ENCODE measurements at regions not wholly inside any gene's neighbourhood (a gene's known extent, or its start where the extent isn't known, plus 50 kb on each side); places are given as distances from the start of the nearest gene placed in this dataset.

DNA sequence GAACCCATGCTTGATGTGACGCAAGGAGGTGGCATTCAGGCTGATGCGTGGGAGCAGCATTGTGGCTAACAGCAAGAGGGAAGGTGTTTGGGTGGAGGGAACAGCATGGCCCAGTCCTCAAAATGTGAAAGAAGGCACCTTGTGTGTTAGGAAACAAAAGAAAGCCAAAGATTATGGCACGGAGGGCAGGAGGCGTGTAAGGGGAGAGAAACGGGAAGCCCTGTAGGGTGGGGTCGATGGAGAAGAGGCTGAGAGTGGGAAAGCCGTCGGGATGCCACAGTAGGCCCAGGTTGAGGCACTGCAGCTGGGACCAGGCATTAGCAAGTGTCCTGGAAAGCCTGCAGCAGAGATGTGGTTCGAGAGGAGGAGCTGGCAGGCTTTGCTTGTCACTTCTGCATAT lies 241.1 kb downstream of the GADD45G start:
- DNase-seq = no peak
- Histone ChIP-seq H3K27me3 (no peaks in the 10 kb centered on the region; the same call in 1 of the 2 replicates), H3K4me3 (ENCODE audit: low read depth, low read length) (no peak overlapping the region), H3K9me3 (no peaks in the 10 kb centered on the region), H3K4me1 (no peaks in the 10 kb centered on the region), H3K36me3 (no peaks in the 10 kb centered on the region)
- TF ChIP-seq CTCF (IDR thresholded peaks at IDR 0.05; ENCODE audit: low read depth, low read length) = no peak

DNA sequence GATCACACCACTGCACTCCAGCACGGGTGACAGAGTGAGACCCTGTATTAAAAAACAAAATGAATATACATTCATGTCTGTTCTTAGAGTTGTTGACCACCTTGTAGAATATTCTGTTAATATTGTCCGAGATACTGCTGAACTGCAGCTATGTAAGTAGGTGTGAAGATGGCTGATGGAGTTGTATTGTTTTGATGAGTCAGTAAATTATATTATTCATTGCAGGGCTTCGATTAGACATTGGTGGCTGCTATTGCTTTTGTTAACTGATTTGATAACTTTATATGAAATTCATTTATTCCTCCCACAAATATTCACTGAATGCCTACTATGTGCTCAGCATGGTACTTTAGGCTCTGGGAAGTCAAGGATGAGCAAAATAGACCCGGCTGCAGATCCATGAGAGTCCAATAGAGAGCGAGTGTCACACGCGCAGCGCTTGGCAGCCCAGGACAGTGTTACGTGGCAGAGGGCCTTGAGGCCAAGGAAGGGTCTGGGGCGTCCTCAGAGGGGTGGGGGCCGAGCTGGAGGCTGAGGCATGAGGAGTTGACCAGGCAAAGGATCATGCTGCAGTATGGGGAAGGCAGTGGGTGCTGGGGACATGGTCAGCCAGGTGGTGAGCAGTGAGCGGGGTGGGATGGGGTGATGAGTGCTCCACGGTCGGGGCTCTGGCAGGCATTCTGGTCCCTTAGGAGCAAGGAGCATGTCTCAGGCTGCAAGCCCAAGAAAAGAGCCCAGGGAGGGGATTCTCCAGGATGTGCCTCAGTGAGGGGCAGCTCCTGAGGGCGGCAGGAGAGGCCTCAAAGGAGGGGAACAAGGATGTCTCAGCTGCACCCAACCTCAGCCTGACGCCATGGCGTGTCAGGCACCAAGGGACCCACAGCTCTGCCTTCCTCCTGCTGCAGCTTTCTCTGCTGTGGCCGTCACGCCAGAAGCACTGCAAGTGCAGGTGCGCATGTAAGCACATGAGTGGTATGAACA lies 243.5 kb downstream of the GADD45G start:
- Histone ChIP-seq H3K9me3 (no peaks in the 10 kb centered on the region), H3K4me3 (ENCODE audit: low read depth, low read length) (no peak overlapping the region), H3K36me3 (no peaks in the 10 kb centered on the region), H3K4me1 (no peaks in the 10 kb centered on the region), H3K27me3 (no peaks in the 10 kb centered on the region; the same call in 1 of the 2 replicates)
- no peak for DNase-seq
- no peak for TF ChIP-seq CTCF (IDR thresholded peaks at IDR 0.05; ENCODE audit: low read depth, low read length)

DNA sequence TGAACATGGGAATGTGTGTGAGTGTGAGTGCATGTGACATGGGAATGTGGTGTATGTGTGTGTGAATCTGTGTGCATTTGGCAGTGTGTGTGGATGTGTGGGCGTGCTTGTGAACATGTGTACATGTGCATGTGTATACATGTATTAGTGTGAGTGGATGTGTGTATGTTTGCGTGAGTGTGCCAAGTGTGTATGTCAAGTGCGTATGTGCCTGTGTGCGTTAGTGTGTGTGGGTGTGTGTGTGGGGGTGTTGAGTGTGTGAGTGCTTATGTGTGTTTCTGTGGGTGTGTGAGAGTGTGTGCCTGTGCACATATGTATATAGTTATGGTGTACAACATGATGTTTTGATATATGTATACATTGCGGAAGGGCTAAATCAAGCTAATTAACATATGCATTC lies 244.3 kb downstream of the GADD45G start:
- no peak for DNase-seq
- Histone ChIP-seq H3K4me3 (ENCODE audit: low read depth, low read length) (no peak overlapping the region), H3K27me3 (no peaks in the 10 kb centered on the region; the same call in 1 of the 2 replicates), H3K36me3 (no peaks in the 10 kb centered on the region), H3K9me3 (no peaks in the 10 kb centered on the region), H3K4me1 (no peaks in the 10 kb centered on the region)
- TF ChIP-seq CTCF (IDR thresholded peaks at IDR 0.05; ENCODE audit: low read depth, low read length) = no peak

GRCh38 chr9:89850153-89850552 lies 245.3 kb downstream of the GADD45G start:
- no peak for DNase-seq
- no peaks in the 10 kb centered on the region; the same call in 1 of the 2 replicates for H3K27me3 ChIP-seq
- TF ChIP-seq CTCF (IDR thresholded peaks at IDR 0.05; ENCODE audit: low read depth, low read length) = no peak

GRCh38 chr9:89850631-89851325 lies 246.0 kb downstream of the GADD45G start:
- H3K27me3 ChIP-seq = no peaks in the 10 kb centered on the region; the same call in 1 of the 2 replicates
- H3K4me1 ChIP-seq = no peaks in the 10 kb centered on the region
- H3K9me3 ChIP-seq = no peaks in the 10 kb centered on the region
- no peak for DNase-seq
- no peak for TF ChIP-seq CTCF (IDR thresholded peaks at IDR 0.05; ENCODE audit: low read depth, low read length)
- H3K36me3 ChIP-seq = no peaks in the 10 kb centered on the region
- no peak overlapping the region for H3K4me3 ChIP-seq (ENCODE audit: low read depth, low read length)

More at GRCh38 chr9:89850153-89850552, 245.3 kb downstream of the GADD45G start:
- Histone ChIP-seq H3K36me3 (no peaks in the 10 kb centered on the region), H3K4me3 (ENCODE audit: low read depth, low read length) (no peak overlapping the region), H3K9me3 (no peaks in the 10 kb centered on the region), H3K4me1 (no peaks in the 10 kb centered on the region)
